ENCODE measurements at regions not wholly inside any gene's neighbourhood (a gene's known extent, or its start where the extent isn't known, plus 50 kb on each side); places are given as distances from the start of the nearest gene placed in this dataset.
"Not testable (repeated sequence)": the region's sequence is repeated elsewhere in the genome, so short reads cannot be mapped to it uniquely, and the experiment has no call there.

- DNase-seq = no peak
Measured at GRCh38 chr9:22855980-22856379, 409.4 kb downstream of the DMRTA1 start.

- no peak for DNase-seq
Measured at GRCh38 chr9:22857316-22857715, 410.7 kb downstream of the DMRTA1 start.

GRCh38 chr9:22863106-22863505 is 416.5 kb downstream of the DMRTA1 start:
- no peak for DNase-seq

DNA sequence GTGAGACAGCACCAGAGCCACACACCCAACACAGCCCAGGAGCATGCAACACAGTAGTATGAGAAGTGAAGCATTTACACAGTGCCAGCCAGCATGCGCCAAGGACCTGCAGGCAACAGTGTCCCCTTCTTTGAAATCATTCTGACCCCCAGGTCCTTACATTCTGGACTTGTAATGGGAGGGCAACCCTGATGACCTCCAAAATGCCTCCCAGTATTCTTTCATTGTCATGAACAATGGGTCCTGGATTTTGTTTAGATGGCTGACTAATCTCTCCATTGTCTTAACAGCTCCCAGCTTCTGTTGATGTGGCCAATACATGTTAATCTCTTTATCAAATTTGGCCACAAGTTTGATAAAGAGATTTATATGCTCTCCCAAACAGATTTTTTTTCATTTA is 417.1 kb downstream of the DMRTA1 start:
- no peak for DNase-seq

DNA sequence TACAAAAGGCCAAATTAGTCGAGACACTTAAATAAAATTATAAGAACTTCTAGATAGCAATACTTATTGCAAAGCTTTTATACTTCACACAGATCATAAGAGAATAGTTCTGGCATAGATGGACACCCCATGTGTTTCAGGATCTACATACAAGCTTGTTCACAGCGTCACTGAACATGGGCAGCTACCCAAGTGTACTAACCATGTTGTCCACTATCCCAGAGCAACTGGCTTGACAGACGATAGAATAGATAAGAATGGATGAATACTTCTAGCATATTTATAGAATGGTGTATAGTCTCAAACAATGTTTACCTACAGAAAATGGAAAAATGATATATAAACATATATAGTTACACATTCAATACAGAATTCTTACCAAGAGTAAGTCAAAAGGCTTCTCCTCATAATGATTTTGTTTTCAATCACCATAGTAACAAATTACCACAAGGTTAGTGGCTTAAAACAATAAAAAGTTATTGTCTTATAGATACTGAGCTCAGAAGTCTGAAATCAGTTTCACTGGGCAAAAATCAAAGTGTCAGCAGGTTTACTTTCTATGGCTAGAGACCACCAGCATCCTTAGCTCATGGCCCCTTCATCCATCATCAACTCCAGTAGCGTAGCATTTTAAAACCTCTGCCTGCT is 446.7 kb downstream of the DMRTA1 start:
- no peak for DNase-seq

DNA sequence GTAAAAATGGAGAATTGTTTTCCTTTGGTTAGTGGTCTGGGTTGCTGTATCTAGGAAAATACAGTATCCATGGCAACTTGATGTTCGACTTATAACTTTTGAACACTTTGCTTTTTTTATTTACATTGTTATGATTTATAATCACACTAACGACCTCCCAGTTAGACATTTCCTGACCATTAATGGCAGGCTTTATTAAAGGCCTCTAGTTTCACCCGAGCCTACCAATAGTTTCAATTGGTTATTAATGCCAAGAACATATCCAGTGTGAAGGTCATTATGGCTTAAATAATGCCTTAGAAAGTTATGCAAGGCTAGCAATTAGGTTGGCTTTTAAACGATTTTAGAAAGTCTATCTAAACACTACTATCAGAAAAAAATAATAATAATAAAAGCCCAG is 452.0 kb downstream of the DMRTA1 start:
- no peak for DNase-seq

DNA sequence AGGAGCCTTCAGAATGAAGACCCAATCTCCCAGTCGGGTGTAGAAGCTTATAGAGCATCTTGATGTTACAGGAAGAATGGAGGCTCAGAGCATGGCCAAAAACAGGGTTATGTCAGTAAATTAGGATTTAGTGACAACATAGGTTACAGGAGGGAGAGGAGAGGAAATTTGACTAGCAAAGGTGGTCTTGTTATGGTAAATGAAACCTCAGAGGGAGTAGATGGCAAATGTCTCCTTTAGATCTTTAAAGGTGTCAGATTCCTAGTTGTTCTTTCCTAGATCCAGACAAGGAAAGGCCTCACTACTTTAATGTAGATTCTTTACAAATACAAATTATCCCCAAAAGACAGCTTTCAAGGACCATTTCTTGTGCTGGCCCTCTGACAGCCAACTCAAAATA is 465.0 kb downstream of the DMRTA1 start:
- no peak for DNase-seq

GRCh38 chr9:22913026-22913425 is 466.4 kb downstream of the DMRTA1 start:
- DNase-seq = no peak

DNA sequence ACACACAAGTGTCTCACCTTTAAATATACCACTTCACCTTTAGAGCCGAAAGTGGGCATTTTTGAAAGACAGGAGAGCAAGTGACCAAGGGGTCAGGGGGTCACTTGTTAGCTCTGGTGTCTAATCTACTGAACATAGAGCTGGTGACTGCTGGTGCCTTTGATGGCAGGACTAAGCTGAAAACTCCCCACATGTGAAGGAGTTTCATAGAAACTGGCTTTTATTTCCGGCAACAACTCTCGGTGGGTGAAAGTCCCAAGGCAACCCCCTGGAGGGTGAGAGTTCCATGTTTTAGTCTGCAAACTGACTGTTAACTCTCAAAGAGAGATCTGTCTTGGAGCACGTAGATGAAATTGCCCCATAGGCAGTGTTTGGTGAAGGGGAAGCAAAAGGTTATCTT is 466.9 kb downstream of the DMRTA1 start:
- no peak for DNase-seq

- DNase-seq = no peak
Measured at GRCh38 chr9:22916148-22916547, 469.5 kb downstream of the DMRTA1 start.

GRCh38 chr9:22919423-22919822 is 472.8 kb downstream of the DMRTA1 start:
- DNase-seq = no peak

DNA sequence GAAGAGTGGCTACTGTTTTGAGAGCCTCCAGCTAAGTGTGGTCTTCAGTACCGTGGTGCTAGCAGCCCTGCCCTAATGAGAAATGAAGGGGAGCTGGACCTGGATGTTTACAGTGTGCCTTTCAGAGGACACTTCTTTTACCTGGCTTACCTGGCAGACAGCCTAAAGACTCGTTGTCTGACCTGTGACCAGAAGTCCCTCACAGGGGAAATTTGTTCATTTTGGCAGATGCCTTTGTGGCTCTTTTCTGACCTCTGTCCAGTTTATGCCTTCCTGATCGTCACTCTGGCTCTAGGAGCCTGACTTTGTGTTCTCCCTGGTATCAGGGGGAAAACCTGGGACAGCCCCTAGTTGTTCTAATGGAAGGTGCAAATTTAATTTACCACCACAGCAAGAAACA is 475.1 kb downstream of the DMRTA1 start:
- no peak for DNase-seq

- DNase-seq = no peak
Measured at GRCh38 chr9:22922222-22922621, 475.6 kb downstream of the DMRTA1 start.

GRCh38 chr9:22954550-22954949 is 507.9 kb downstream of the DMRTA1 start:
- no peak for DNase-seq

GRCh38 chr9:22954964-22955363 is 508.3 kb downstream of the DMRTA1 start:
- DNase-seq = no peak

DNA sequence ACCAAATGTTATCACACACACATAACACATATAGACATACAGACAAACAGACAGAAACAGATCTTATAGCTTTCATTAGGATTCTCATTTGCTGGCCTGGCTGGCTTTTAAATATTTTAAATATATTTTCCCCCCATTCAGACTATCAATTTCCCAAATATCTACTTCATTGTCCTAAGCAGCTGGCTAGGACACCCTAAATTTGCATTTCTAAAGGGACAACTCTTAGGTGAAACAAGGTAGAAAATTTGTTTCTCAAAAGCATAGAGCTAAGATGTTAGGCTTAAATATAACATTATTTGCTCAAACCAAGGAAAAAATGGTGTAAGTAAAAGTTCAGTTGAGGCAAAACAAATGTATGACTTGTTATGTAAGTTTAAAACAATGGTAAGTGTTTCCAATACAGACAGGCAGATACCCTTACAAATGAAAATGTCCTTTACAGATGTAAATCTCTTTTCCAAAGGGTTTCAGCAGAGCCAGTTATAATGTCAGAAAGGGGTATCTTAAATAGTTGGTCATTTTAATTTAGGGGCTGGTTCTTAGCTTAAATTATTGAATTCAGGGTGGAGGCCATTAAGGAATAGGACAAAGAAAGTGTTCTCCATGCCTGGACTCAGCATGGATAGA is 522.8 kb downstream of the DMRTA1 start:
- no peak for DNase-seq

DNA sequence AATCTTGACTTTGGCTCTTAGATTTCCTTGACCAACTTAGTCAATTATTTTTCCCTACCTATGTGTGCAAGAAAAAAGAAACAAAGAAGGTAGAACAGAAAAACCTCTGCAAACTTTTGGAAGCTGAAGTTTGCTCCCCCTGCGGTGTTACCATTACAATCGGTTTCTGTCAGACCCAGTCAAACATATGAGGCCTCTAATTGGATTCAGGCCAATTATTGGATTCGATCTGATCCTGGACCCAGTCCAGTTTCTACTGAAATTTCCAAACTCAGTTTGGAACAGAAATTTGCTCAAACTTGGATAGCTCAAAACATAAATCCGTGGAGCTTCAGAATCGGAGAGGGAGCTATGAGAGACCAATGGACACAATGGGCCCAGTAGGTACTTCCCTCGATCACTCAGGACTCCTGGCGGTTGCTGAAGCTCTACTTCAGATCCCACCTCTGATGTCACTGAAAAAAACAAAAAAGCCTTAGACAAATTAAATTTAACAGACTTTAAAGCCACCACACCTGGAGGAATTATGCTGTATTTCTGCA is 523.9 kb downstream of the DMRTA1 start:
- DNase-seq = no peak

- no peak for DNase-seq
Measured at GRCh38 chr9:22975951-22976350, 529.3 kb downstream of the DMRTA1 start.

GRCh38 chr9:22976454-22976853 is 529.8 kb downstream of the DMRTA1 start:
- DNase-seq = no peak

DNA sequence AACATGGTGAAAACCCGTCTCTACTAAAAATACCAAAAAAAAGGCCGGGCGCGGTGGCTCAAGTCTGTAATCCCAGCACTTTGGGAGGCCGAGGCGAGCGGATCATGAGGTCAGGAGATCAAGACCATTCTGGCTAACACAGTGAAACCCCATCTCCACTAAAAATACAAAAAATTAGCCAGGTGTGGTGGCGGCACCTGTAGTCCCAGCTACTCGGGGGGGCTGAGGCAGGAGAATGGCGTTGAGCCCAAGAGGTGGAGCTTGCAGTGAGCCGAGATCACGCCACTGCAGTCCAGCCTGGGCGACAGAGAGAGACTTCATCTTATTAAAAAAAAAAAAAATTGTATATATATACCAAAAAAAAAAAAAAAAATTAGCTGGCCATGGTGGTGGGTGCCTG is 533.8 kb downstream of the DMRTA1 start:
- DNase-seq = not testable (repeated sequence)

DNA sequence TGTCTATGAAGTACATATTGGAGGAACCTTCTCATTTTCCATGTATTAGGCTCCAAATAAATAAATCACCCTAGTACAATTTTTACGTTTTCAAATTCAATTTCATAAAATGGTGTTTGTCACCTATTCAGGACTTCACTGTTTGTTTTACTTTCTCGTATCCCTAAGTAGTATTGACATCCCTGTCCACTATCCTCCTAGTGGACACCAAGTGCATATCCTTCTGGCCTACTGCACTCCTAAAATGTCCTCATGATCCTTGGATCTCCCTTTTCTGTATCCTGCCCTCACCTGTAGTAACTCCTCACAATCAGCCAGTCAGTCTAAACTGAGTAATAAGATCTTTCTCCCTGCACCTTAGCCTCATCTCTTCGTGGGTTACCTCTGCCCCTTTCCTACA is 539.9 kb downstream of the DMRTA1 start:
- DNase-seq = no peak

DNA sequence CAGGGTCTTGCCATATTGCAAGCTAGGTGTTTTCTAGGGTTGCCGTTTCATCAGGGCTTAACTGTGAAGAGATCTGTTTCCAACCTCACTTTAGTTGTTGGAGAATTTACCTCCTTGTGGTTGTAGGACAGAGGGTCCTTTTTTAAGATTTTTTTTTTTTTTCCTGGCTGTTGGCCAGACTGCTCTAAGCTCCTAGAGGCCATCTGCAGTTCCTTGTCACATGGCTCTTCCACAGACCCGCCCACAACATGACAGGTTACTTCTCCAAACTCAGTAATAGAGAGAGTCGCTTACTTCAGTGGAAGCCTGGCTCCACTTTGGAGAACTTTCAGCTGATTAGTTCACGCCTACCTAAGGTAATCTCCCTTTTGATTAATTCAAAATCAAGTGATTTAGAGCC is 543.7 kb downstream of the DMRTA1 start:
- no peak for DNase-seq

DNA sequence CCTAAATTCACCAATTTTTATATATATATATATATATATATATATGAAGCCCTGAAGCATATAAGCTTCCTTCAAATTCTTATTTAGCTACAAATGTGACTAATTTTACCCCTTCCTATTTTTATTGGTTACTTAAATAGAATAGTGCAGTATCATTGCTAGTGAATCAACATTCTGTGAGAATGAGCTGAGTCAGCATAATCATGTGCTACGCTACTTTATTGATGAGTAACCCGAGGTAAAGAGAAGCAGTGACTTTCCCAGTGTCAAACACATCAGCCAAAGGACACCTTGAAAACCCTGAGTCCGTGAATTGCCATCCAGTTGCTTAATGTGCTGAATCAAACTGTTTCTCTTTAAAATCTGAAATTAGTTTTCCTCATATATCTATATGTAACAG is 546.2 kb downstream of the DMRTA1 start:
- no peak for DNase-seq

GRCh38 chr9:22997923-22998322 is 551.3 kb downstream of the DMRTA1 start:
- DNase-seq = no peak

DNA sequence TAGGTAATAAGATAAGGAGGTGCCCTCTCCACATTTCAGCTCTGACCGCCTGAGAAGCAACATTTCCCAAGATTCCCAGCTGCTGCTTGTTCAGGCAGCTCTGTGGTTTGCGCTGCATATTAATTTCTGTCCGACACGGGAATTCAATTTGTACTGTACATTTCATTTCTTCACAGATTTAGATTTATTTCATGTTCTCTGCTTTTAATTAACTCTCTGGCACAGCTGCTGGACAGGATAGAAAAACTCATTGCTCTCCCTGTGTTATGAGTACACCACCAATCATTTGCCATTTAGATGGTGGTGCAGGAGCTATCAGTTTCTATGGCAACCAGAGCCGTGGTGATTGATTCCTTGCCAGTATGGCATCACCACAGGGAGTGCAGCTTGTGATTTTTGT is 558.5 kb downstream of the DMRTA1 start:
- no peak for DNase-seq
